Astrocyte of the cerebellum (primary cell): ENCODE measurements at regions not wholly inside any gene's neighbourhood (a gene's known extent, or its start where the extent isn't known, plus 50 kb on each side); places are given as distances from the start of the nearest gene placed in this dataset.
"Not testable (repeated sequence)": the region's sequence is repeated elsewhere in the genome, so short reads cannot be mapped to it uniquely, and the experiment has no call there.

Experiments
- DNase-seq: peaks from one replicate; pipeline ENCODE4 v3.0.0-alpha.2; 2011; ENCODE audit warnings: low read depth
- H3K4me3 ChIP-seq: 2 replicates; pipeline ENCODE4 v1.5.1; 2011; ENCODE audit warnings: mild to moderate bottlenecking, low read depth, low read length, moderate library complexity
- in situ Hi-C: cut with HindIII; loops from 2 replicates; pipeline ENCODE4 v1.10.0; 2017; ENCODE audit warnings: low sequenced_read_pairs
- TF ChIP-seq, protein P1 (sequence below): IDR thresholded peaks from 2 replicates; pipeline ENCODE4 v1.5.1; 2012; ENCODE audit warnings: low read length, low read depth, moderate library complexity, mild to moderate bottlenecking; ENCODE audit errors: missing control alignments

- DNase-seq = no peak
Measured at GRCh38 chr6:23533944-23534343, 592.1 kb upstream of the NRSN1 start.

DNA sequence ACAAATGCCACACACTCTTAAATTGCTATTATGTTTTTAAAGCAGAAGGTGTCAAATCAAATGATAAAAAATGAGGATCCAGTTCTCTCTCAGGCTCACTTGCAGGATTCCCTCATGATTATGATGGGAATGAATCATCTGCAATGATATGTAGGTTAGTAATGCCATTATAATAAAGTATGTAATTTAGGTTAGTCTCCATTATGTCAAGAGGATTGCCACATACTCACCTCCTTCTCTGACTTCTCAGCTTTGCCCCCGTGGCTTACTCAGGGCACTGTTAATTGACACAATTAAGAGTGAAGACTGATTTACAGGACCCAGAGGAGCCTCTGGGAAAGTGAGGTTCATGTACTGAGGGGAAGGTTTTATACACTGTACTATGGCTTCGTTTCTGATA is 591.7 kb upstream of the NRSN1 start:
- no peak for DNase-seq
- H3K4me3 ChIP-seq = no peak overlapping the region
- in situ Hi-C loops = no loop called here
- TF ChIP-seq, protein P1, sequence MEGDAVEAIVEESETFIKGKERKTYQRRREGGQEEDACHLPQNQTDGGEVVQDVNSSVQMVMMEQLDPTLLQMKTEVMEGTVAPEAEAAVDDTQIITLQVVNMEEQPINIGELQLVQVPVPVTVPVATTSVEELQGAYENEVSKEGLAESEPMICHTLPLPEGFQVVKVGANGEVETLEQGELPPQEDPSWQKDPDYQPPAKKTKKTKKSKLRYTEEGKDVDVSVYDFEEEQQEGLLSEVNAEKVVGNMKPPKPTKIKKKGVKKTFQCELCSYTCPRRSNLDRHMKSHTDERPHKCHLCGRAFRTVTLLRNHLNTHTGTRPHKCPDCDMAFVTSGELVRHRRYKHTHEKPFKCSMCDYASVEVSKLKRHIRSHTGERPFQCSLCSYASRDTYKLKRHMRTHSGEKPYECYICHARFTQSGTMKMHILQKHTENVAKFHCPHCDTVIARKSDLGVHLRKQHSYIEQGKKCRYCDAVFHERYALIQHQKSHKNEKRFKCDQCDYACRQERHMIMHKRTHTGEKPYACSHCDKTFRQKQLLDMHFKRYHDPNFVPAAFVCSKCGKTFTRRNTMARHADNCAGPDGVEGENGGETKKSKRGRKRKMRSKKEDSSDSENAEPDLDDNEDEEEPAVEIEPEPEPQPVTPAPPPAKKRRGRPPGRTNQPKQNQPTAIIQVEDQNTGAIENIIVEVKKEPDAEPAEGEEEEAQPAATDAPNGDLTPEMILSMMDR = no peak

More at GRCh38 chr6:23533944-23534343, 592.1 kb upstream of the NRSN1 start:
- in situ Hi-C loops = no loop called here
- TF ChIP-seq, protein P1 = no peak
- no peak overlapping the region for H3K4me3 ChIP-seq

- no peak overlapping the region for H3K4me3 ChIP-seq
- in situ Hi-C loops = no loop called here
Measured at GRCh38 chr6:23535101-23535500, 590.9 kb upstream of the NRSN1 start.

GRCh38 chr6:23537828-23538227 is 588.2 kb upstream of the NRSN1 start:
- TF ChIP-seq, protein P1 = no peak
- no peak overlapping the region for H3K4me3 ChIP-seq
- DNase-seq = no peak
- in situ Hi-C loops = no loop called here

More at GRCh38 chr6:23535101-23535500, 590.9 kb upstream of the NRSN1 start:
- TF ChIP-seq, protein P1 = no peak
- DNase-seq = no peak

- TF ChIP-seq, protein P1 = peak; percentile 8
- in situ Hi-C loops = no loop called here
- no peak overlapping the region for H3K4me3 ChIP-seq
- DNase-seq = no peak
Measured at GRCh38 chr6:23547851-23548250, 578.2 kb upstream of the NRSN1 start.

GRCh38 chr6:23554953-23555352 is 571.1 kb upstream of the NRSN1 start:
- in situ Hi-C loops, DNase-seq, H3K4me3 ChIP-seq: not testable (repeated sequence)

GRCh38 chr6:23559587-23560343 is 566.2 kb upstream of the NRSN1 start:
- H3K4me3 ChIP-seq = no peak overlapping the region
- in situ Hi-C loops = no loop called here
- DNase-seq = no peak
- TF ChIP-seq, protein P1 = no peak
